NCI-H748 treated with DMSO at 0.1 percent for 48 hours (cell line): ENCODE measurements at regions not wholly inside any gene's neighbourhood (a gene's known extent, or its start where the extent isn't known, plus 50 kb on each side); places are given as distances from the start of the nearest gene placed in this dataset.
"Not testable (repeated sequence)": the region's sequence is repeated elsewhere in the genome, so short reads cannot be mapped to it uniquely, and the experiment has no call there.

Experiments used
- DNase-seq: peaks from one replicate; lab custom pipeline; 2025; lab: John Stamatoyannopoulos, UW

DNA sequence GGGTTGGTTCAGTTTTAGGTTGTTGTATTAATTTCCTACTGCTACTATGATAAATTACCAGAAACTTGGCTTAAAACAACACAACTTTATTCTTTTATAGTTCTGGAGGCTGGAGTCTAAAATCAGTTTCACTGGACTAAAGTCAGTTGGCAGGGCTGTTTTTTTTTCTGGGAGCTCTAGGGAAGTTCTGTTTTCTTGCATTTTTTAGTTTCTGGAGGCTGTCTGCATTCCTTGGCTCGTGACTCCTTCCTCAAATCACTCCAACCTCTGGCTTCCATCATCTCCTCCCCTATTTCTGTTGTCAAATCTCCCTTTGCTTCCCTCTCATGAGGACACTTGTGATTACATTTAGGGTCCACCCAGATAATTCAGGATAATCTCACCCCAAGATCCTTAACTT is 51.3 kb upstream of the SUB1 start:
- DNase-seq, result no peak

DNA sequence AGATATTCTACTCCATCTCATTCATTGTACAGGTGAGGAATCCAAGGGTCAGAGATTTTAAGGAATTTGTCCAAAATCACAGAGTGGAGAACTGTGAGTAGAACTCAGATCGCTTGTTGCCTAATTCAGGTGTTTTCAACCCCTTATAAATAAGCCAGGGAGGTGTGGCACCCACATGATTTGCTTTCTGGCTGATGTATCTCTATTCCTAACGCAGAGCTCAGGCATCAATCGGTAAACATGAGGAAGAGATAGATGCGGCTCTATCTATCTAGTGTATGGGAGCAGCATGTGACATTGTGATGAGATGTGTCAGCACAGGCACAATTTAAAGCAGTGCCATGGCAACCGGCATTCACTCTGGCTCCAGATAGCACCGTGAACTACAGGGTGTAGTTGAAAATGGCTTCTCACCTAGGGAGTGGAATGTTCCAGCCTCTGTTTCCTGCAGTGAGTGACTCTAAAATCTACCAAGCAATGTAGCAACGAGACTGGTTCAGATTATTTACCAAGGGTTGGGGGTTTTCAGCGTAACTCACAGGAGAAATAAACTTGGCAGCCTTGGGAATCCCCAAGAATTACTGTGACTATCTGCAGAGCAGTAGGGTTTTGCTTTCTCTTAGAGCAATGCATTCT is 53.4 kb upstream of the SUB1 start:
- DNase-seq, result peak; percentile 97

DNA sequence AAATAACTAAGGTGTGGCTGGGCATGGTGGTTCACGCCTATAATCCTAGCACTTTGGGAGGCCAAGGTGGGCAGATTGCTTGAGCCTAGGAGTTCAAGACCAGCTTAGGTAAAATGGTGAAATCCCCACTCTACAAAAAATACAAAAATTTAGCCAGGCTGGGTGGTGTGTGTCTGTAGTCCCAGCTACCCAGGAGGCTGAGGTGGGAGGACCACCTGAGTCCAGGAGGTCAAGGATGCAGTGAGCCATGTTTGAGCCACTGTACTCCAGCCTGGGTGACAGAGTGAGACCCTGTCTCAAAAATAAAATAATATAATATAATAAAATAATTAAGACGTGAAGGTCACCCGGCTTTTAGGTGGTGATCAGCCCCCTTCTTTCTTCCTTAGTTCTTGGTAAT is 58.0 kb upstream of the SUB1 start:
- not testable (repeated sequence) for DNase-seq

DNA sequence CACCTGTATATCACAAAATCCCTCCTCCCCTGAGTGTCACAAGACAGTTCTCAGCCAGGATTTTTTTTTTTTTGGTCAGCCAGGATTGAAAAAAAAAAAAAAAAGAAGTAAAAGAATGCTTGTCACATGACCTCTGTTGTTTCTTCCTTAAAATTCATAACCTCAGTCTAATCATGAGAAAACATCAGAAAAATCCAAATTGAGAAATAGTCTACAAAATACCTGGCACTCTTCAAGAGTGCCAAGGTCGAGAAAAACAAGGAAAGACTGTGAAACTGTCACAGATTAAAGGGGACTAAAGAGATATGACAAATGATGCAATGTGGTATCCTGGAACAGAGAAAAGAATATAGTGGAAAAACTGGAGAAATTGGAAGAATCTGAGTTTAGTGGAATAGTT is 58.5 kb upstream of the SUB1 start:
- no peak for DNase-seq

GRCh38 chr5:32523625-32524024 is 61.7 kb upstream of the SUB1 start:
- no peak for DNase-seq

- no peak for DNase-seq
Measured at GRCh38 chr5:32522429-32523143, 62.8 kb upstream of the SUB1 start.

GRCh38 chr5:32521481-32521880 is 63.9 kb upstream of the SUB1 start:
- DNase-seq, result no peak

- DNase-seq, result no peak
Measured at GRCh38 chr5:32520972-32521371, 64.4 kb upstream of the SUB1 start.

GRCh38 chr5:32520356-32520755 is 65.0 kb upstream of the SUB1 start:
- DNase-seq, result no peak

- no peak for DNase-seq
Measured at GRCh38 chr5:32519508-32519907, 65.8 kb upstream of the SUB1 start.

- DNase-seq, result no peak
Measured at GRCh38 chr5:32514806-32515205, 70.3 kb upstream of the ZFR start.

- no peak for DNase-seq
Measured at GRCh38 chr5:32512926-32513325, 68.4 kb upstream of the ZFR start.

GRCh38 chr5:32511776-32512374 is 67.3 kb upstream of the ZFR start:
- DNase-seq, result no peak

GRCh38 chr5:32510860-32511259 is 66.3 kb upstream of the ZFR start:
- DNase-seq, result no peak

DNA sequence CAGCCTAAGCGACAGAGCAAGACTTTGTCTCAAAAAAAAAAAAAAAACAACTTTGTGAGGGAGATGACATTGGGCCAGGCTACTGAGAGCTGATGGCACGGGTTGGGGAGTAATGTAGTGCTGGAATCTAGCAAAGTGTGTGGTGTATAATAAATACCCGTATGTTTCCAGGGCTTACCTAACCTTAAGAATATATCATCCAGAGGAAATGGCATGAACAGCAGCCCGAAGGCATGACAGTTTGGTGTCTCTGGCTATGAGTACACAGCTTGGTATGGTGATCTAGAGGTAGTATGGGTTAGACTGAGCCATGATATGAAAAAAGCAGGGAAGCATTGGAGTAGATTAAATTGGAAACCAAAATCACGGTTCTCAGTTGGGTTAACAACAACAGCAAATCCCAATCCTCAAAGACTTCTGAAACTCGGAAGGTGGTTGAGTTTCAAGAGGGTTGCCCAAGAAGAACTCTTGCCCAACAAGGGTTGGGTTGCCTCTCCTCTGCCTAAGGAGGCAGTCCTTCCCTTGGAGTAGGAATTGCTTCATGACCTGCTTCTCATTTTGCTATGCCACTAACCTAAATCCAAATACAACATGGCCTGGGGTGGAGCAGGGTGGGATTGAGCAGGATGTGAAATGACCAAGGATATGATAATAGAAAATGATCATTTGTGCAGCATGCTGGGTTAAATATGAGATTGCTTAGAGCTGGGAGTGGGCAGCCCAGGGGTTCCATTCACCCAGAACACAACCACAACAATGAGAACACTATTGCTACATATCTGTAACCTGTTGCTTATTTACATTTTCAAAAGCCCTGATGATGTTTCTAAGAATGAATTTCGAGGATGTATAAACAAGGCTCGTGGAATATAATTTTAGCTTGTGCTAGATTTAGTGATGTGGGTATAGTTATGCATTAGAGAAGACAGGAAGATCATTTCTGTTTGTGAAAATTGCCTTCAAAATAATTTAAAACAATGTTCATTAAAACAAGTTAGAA is 64.6 kb upstream of the ZFR start:
- no peak for DNase-seq

GRCh38 chr5:32507738-32508434 is 63.3 kb upstream of the ZFR start:
- no peak for DNase-seq

GRCh38 chr5:32506799-32507198 is 62.3 kb upstream of the ZFR start:
- no peak for DNase-seq

GRCh38 chr5:32506201-32506661 is 61.7 kb upstream of the ZFR start:
- DNase-seq, result peak; percentile 63

DNA sequence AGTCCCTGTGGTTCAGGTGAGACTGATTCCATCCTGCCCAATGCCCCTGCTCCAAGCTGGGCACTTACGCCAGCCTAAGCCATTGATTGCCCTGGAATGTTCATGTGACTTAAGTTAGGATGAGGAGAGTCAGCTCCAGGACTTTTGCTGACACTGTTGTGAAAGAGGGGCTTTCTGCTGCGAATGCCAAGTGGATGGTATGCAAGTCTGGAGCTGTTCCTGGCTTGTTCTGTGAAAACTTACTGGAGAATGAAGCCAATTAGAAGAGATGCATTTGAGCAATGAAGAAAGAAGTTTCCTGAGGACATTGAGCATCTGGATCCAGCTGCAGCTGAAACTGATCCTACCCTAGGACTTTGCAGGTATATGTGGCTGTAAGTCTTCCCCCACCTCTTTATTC is 61.2 kb upstream of the ZFR start:
- no peak for DNase-seq

GRCh38 chr5:32504989-32505596 is 60.6 kb upstream of the ZFR start:
- DNase-seq, result peak; percentile 94

DNA sequence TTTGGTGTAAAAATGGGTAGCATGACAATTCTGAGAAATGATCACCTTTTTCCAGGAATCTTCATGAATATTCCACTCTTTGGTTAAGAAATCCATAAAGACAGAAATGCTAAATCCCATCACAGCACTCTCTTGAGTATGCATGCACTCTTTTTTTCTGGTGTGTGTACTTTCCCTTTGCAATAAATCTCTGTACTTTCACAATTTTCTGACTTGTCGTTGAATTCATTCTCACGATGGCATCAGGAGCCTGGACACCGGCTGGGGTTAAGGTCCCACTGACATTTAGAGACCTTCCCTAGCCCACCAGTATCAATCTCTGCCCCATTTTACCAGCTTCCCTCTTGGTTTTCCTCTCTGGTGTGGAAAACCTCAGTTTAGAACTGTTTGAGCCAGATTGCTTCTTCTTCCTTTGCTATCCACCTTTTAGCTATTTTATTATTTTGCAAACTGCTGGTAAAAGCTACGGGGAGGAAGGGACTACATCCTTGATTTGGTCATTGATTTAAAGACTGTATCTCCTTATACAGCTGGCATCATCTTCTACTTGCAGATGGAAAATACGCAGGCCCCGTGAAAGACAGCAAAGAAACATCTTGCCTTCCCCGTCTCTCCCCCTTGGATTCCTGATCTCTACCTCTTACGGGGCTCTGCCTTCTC is 59.9 kb upstream of the ZFR start:
- no peak for DNase-seq
